KBM-7 (cell line): ENCODE measurements at regions not wholly inside any gene's neighbourhood (a gene's known extent, or its start where the extent isn't known, plus 50 kb on each side); places are given as distances from the start of the nearest gene placed in this dataset.
"Not testable (repeated sequence)": the region's sequence is repeated elsewhere in the genome, so short reads cannot be mapped to it uniquely, and the experiment has no call there.

Experiments
- DNase-seq: peaks from one replicate; pipeline ENCODE4 v3.0.0-alpha.2; 2015
- in situ Hi-C: fragments of 300-500 bp; cut with MboI; formaldehyde crosslinking; loops from 2 replicates; pipeline ENCODE4 v1.14.3; 2020; ENCODE audit warnings: low sequenced_read_pairs, low pct_unique_long_range_greater_than_20kb, mixed read lengths

DNA sequence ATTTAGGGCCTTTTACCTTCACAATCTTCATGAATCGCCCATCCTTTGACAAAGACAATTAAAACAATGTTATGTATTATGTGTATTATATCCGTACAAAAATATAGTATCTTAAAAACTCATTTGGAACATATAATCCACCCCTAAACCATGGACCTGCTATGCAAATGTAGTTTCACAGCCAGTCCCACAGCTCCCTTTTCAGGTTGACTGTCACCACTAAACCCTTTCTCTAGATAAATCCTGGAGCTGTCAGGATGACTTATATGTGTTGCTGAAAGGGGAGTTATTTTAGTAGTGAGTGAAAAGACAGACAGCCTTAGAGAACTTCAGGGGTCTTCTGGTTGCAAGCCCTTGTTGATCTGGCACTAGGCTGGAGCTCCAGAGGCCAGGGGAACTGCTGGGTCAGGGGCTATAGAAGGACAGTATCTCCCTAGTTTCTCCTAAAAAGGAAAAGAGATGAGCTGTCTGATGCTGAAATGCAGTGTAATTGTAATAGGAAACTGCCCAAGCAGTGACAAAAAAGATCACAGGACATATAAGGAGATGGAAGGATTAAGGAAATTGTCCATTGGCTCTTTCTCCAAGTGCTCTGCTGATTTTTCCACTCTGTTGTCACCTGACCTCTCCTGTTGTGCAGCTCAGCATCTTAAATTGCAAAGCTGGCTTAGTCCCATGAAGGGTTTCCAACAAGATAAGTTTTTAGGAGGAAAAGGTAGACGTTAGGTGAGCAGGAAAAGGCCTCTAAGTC is 127.7 kb downstream of the S1PR1 start:
- in situ Hi-C loops: no loop called here
- no peak for DNase-seq

DNA sequence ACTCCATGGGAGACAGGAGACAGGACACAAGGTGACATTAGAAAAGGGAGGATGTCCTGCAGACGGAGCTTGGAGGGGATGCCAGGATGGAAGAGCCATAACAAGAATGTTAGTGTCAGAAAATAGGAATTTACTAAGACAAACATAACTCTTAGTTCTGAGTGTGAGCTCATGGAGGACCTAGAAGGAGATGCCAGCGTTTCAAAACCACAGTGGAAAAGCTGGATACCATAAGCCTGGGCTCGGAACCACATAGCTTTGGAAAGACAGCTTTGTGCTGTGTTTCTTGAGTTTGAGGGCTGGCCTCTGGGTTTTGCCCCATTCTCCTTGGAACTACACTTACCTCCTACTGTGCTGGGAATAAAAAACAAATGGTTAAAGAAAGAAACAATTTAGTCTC is 128.4 kb downstream of the S1PR1 start:
- in situ Hi-C loops: no loop called here
- no peak for DNase-seq

DNA sequence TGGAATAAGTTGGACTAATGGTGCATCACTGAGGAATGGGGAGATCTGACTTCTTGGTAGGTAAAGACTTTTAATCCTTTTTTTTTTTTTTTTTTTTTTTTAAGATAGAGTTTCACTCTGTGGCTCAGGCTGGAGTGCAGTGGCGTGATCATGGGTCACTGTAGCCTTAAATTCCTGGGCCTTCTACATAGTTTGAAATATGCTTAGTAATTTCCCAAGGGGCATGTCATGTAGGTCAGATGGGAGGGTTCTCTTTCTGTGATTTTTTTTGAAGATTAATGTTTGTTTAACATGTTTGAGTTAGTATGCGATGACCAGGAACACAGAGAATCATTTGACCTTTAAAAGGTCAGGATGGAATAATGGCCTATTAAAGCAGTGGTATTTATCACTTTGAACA is 129.1 kb downstream of the S1PR1 start:
- in situ Hi-C loops: no loop called here

GRCh38 chr1:101366513-101367215 is 129.8 kb downstream of the S1PR1 start:
- in situ Hi-C loops: no loop called here

More for the DNA sequence above, 129.1 kb downstream of the S1PR1 start:
- DNase-seq: no peak

DNA sequence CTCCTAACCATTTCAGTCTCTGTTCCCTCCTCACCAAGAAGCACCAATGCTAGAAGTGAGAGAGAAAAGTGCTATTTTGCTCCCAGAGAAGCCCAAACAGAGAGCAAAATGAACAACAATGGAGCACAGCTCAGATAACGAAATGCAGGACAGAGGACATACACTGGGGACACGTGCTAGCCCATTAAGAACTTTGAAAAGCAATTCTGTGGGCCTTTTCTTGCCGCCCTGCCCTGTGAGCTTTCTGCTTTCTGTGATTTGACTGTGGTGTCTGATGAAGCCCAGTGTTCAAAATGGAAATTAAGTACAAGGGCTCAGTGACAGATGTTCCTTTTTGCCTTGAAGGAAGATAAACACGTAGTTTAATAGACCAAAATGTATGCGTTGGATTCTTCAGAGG is 130.8 kb downstream of the S1PR1 start:
- no peak for DNase-seq
- in situ Hi-C loops: no loop called here

More at GRCh38 chr1:101366513-101367215, 129.8 kb downstream of the S1PR1 start:
- DNase-seq: no peak

DNA sequence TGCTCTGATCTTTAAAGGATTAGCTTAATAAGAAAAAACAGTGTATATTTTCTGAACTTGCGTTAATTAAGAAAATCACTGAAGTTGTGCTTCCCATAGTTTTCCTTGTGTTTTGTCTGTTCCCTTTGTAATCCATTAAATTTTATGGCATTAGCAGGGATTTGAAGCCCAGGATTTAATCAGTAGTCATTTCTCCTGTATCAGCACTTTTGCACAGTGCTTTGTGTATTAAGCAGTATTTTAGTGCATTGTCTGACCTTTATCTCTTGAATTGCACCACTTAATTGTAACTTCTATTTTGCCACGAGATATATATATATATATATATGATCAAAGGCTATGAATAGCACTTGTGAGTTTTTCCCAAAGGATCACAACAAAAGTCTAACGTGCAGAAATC is 133.7 kb downstream of the S1PR1 start:
- in situ Hi-C loops: no loop called here
- DNase-seq: no peak

GRCh38 chr1:101371259-101371658 is 134.4 kb downstream of the S1PR1 start:
- in situ Hi-C loops: no loop called here
- DNase-seq: no peak

DNA sequence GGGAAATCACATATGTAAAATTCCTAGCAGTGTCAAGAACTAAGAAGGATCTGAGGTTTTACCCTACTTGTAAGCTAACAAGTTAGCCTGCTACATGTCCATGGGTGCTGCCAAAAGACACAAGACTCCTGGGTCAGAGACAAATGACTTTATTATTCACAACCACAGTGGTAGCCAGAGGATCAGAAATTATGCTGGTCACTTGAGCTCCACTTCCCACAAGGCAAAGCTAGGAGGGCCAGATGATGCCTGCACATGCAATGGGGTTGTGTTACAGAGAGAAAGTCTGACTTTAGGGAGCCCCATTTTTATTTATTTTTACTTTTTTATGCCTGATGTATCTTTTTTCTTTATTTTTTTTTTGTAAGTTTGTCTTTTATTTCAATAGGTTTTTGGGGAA is 136.8 kb downstream of the S1PR1 start:
- DNase-seq: no peak
- in situ Hi-C loops: no loop called here

DNA sequence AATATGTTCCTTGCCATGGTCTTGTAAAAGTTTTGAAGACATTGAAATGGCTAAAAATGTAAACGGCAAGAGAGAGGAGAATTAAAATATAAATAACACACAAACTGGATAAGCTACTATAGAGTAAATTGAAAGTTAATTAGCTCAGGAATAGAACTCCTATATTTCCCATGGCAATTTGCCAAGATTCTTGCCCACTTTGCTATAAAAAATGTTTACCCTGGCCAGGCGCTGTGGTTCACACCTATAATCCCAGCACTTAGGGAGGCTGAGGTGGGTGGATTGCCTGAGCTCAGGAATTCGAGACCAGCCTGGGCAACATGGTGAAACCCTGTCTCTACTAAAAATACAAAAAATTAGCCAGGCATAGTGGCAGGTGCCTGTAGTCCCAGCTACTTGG is 138.6 kb downstream of the S1PR1 start:
- in situ Hi-C loops, DNase-seq: not testable (repeated sequence)

GRCh38 chr1:101376121-101377083 is 139.6 kb downstream of the S1PR1 start:
- in situ Hi-C loops: no loop called here

DNA sequence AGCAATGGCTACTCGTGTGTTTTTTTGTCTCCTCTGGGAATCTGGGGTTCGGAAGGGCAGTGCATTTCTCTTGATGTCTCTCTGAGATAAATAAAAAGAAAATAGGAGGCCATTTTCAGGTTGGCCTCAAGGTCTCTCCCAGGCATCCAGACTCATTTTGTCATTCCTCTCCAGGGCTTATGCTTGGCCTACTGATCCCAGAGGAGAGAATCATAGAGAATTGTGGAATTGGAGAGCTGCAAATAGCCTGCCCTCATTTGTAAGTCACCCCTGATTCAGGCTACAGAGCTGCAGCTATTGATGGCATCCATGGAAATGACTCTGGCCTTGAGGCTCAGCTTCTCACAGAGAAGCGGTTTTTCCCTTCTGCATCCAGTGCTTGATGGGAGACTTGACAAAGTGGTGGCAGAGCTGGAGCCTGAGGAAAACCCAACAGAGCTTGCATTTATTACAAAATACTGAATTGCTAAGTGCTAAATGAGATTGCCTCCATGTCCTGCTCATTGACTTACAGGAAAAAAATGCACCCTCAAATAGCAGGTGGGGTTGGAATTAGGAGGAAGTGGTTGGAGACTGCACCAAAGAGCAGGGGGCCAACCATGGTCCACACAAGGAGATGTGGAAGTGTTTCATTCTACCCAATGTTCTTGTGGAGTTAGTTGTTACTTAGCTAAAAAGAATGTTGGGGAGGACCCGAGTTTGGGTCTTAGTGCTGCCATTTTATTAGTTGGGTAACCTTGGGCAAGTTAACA is 140.4 kb downstream of the S1PR1 start:
- in situ Hi-C loops: no loop called here
- DNase-seq: no peak

More at GRCh38 chr1:101376121-101377083, 139.6 kb downstream of the S1PR1 start:
- DNase-seq: no peak

- no peak for DNase-seq
- in situ Hi-C loops: no loop called here
These were observed 142.2 kb downstream of the S1PR1 start for GRCh38 chr1:101379037-101379436.

- in situ Hi-C loops: no loop called here
- no peak for DNase-seq
These were observed 143.1 kb downstream of the S1PR1 start for GRCh38 chr1:101379950-101380349.

GRCh38 chr1:101382135-101382534 is 145.3 kb downstream of the S1PR1 start:
- in situ Hi-C loops: no loop called here
- DNase-seq: no peak

DNA sequence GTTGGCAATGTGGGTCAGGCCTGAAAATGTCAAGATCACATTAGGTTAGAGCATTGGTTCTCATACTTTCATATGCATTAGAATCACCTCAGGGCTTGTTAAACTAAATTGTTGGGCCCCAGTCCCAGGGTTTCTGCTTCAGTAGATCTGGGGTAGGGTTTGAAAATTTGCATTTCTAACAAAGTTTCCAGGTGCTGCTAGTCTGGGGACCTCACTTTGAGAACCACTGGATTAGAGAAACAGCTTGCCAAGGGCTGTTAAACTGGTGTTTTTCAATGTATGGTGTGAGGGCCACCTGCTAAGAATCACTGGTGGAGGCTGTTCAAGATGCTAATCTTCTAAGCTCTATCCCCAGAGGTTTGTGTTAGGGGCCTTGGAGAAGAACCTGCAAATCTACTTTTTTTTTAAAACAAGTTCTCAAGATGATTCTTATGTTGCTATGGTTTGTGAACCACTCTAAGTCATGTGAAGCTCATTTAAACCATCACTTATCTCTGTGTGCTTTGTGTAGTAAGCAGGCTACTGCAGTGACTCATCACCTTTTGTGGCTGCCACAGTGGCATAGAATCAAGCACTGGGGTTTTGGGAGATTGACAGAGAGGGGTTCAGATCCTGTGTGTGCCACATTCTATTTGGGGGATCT is 152.2 kb downstream of the S1PR1 start:
- in situ Hi-C loops: no loop called here
- DNase-seq: no peak

DNA sequence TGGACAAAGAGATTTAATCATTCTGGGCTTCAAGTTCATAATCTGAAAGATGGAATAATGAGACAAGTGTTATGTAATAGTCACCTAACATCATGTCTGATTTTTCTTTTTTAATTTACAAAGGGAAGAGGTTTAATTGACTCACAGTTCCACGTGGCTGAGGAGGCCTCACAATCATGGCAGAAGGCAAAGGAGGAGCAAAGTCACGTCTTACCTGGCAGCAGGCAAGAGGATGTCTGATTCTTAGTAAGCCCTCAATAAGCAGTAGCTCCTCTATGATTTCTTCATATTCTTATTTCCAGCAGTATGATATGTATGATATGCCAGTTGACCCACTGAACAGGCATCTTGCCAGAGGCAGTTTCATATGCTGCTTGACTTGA is 152.7 kb downstream of the S1PR1 start:
- in situ Hi-C loops: no loop called here

DNA sequence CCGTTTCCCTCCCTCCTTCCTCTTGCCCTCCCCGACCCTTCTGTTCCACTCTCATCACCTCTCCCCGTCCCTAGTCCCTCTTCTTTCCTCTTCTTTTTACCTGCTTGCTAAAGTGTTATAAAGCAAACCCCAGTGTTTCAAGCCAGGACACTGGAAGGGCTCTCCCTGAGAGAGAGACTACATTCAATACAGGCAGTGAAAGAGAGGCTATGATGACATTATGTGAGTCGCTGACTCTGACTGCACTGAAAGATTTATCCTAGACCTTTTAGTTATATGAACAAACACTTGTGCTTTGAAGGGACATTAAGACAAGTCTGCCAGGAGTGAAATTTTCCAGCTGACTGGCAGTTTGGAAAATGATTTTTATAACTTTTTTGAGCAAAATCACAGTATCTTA is 155.7 kb downstream of the S1PR1 start:
- in situ Hi-C loops: no loop called here
- no peak for DNase-seq

More for the DNA sequence above, 152.7 kb downstream of the S1PR1 start:
- no peak for DNase-seq

GRCh38 chr1:101394041-101394440 is 157.2 kb downstream of the S1PR1 start:
- no peak for DNase-seq
- in situ Hi-C loops: no loop called here
